Fibroblast of lung (primary cell): ENCODE measurements at regions not wholly inside any gene's neighbourhood (a gene's known extent, or its start where the extent isn't known, plus 50 kb on each side); places are given as distances from the start of the nearest gene placed in this dataset.

Experiments
- DNase-seq, 2 donors: peaks; one replicate each; pipeline versions ENCODE4 v3.0.0 to v3.0.0-alpha.2; 2010; ENCODE audit warnings: low read depth in 2 of 2
- H2AFZ ChIP-seq: 2 replicates; pipeline ENCODE4 v1.5.1; 2012; ENCODE audit warnings: low read length, control low read depth, inconsistent platforms
- H3K27ac ChIP-seq: 2 replicates; pipeline ENCODE4 v1.5.1; 2011; ENCODE audit warnings: low read length, control low read depth; ENCODE audit not compliant: insufficient read depth
- H3K27me3 ChIP-seq: 2 replicates; pipeline ENCODE4 v1.5.1; 2011; ENCODE audit warnings: mild to moderate bottlenecking, low read length; ENCODE audit not compliant: control insufficient read depth, insufficient read depth
- H3K36me3 ChIP-seq: 2 replicates; pipeline ENCODE4 v1.5.1; 2011; ENCODE audit warnings: low read length; ENCODE audit not compliant: control insufficient read depth, insufficient read depth
- H3K4me1 ChIP-seq: 2 replicates; pipeline ENCODE4 v1.5.1; 2011; ENCODE audit warnings: low read length; ENCODE audit not compliant: control insufficient read depth, insufficient read depth; ENCODE audit errors: extremely low read depth
- H3K4me2 ChIP-seq: 2 replicates; pipeline ENCODE4 v1.5.1; 2011; ENCODE audit warnings: low read length, control low read depth; ENCODE audit not compliant: insufficient read depth; ENCODE audit errors: extremely low read depth
- H3K4me3 ChIP-seq, 4 experiments: fragments of 200-600 bp in 1 of 4; sonication (generic) in 1 of 4; replicated peaks in 1 of 4; 2 replicates each; pipeline ENCODE4 v1.5.1; 2011 to 2016; ENCODE audit warnings: low read length in 4 of 4, low read depth in 3 of 4, mild to moderate bottlenecking in 3 of 4, control low read depth in 2 of 4, inconsistent platforms in 1 of 4, mixed read lengths in 1 of 4; ENCODE audit not compliant: insufficient read depth in 1 of 4; ENCODE audit errors: control extremely low read depth in 1 of 4
- H3K79me2 ChIP-seq: 2 replicates; pipeline ENCODE4 v1.5.1; 2012; ENCODE audit warnings: mild to moderate bottlenecking, low read length, inconsistent platforms; ENCODE audit not compliant: control insufficient read depth, insufficient read depth
- H3K9ac ChIP-seq: 2 replicates; pipeline ENCODE4 v1.5.1; 2011; ENCODE audit warnings: mild to moderate bottlenecking, low read length, control low read depth; ENCODE audit not compliant: insufficient read depth
- H3K9me3 ChIP-seq: 2 replicates; pipeline ENCODE4 v1.5.1; 2012; ENCODE audit warnings: low read depth, low read length; ENCODE audit not compliant: control insufficient read depth, insufficient read depth
- H4K20me1 ChIP-seq: 2 replicates; pipeline ENCODE4 v1.5.1; 2011; ENCODE audit warnings: low read length; ENCODE audit not compliant: control insufficient read depth, insufficient read depth; ENCODE audit errors: extremely low read depth
- EZH2 ChIP-seq: IDR thresholded peaks from 2 replicates; pipeline ENCODE4 v1.5.1; 2012; ENCODE audit warnings: low read length, control low read depth, mild to moderate bottlenecking; ENCODE audit errors: missing control alignments
- TF ChIP-seq, protein P1 (sequence below), 2 donors: IDR thresholded peaks in 1 of 2; conservative IDR thresholded peaks in 1 of 2; 1 replicate in 1 of 2; 2 replicates in 1 of 2; pipeline ENCODE4 v1.5.1; 2011 to 2012; ENCODE audit warnings: low read length in 2 of 2, control low read depth in 1 of 2, inconsistent platforms in 1 of 2, low read depth in 1 of 2, mild to moderate bottlenecking in 1 of 2

- H3K27me3 ChIP-seq, result no peaks in the 10 kb centered on the region
- no peak overlapping the region for H3K4me3 ChIP-seq
- DNase-seq, result no peak
- no peaks in the 10 kb centered on the region for H3K79me2 ChIP-seq
- no peaks in the 10 kb centered on the region for H4K20me1 ChIP-seq
- H3K9me3 ChIP-seq, result no peaks in the 10 kb centered on the region
- H3K9ac ChIP-seq, result no peak overlapping the region
- no peaks in the 10 kb centered on the region for H3K36me3 ChIP-seq
- no peaks in the 10 kb centered on the region for H3K4me1 ChIP-seq
- no peak overlapping the region for H2AFZ ChIP-seq
- TF ChIP-seq EZH2, result no peak
- TF ChIP-seq, protein P1, sequence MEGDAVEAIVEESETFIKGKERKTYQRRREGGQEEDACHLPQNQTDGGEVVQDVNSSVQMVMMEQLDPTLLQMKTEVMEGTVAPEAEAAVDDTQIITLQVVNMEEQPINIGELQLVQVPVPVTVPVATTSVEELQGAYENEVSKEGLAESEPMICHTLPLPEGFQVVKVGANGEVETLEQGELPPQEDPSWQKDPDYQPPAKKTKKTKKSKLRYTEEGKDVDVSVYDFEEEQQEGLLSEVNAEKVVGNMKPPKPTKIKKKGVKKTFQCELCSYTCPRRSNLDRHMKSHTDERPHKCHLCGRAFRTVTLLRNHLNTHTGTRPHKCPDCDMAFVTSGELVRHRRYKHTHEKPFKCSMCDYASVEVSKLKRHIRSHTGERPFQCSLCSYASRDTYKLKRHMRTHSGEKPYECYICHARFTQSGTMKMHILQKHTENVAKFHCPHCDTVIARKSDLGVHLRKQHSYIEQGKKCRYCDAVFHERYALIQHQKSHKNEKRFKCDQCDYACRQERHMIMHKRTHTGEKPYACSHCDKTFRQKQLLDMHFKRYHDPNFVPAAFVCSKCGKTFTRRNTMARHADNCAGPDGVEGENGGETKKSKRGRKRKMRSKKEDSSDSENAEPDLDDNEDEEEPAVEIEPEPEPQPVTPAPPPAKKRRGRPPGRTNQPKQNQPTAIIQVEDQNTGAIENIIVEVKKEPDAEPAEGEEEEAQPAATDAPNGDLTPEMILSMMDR (conservative IDR thresholded peaks at IDR 0.05 in 1 of 2, IDR thresholded peaks at IDR 0.05 in 1 of 2; ENCODE audit: low read depth in 1 of 2, low read length in 2 of 2), result no peak
- H3K27ac ChIP-seq, result no peak overlapping the region
- H3K4me2 ChIP-seq, result no peak overlapping the region
Observed at GRCh38 chr14:58785701-58786100, 147.9 kb downstream of the DACT1 start.

DNA sequence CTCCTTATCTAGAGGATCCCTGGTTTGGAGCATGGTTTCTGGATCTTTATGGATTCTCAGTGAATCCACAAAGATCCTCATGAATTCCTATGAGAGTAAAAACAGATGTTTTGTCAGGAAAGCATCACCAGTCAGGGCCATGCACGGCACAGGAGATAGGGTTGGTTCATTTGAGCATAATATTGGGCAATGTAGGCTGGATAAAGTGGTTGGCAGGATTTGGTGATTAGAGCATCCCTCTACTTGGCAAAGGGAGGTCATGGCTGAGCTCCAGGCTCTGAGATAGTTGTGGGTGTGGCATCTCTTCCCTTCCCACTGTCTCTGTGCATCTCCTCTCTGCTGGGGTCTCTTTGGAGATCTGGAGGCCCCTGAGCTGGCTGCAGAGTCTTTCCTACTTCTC lies 149.8 kb downstream of the DACT1 start:
- no peak overlapping the region for H3K4me3 ChIP-seq
- H3K9me3 ChIP-seq, result no peaks in the 10 kb centered on the region
- H3K36me3 ChIP-seq, result no peaks in the 10 kb centered on the region
- H3K27me3 ChIP-seq, result no peaks in the 10 kb centered on the region
- no peak overlapping the region for H2AFZ ChIP-seq
- no peaks in the 10 kb centered on the region for H3K79me2 ChIP-seq
- no peak overlapping the region for H3K4me2 ChIP-seq
- no peak overlapping the region for H3K9ac ChIP-seq
- no peak for TF ChIP-seq EZH2
- TF ChIP-seq, protein P1 (conservative IDR thresholded peaks at IDR 0.05 in 1 of 2, IDR thresholded peaks at IDR 0.05 in 1 of 2; ENCODE audit: low read depth in 1 of 2, low read length in 2 of 2), result no peak
- no peaks in the 10 kb centered on the region for H4K20me1 ChIP-seq
- no peaks in the 10 kb centered on the region for H3K4me1 ChIP-seq
- H3K27ac ChIP-seq, result no peak overlapping the region
- no peak for DNase-seq

GRCh38 chr14:58788655-58789503 lies 151.1 kb downstream of the DACT1 start:
- H3K4me2 ChIP-seq, result no peak overlapping the region
- no peak overlapping the region for H2AFZ ChIP-seq
- H3K9ac ChIP-seq, result no peak overlapping the region
- H3K79me2 ChIP-seq, result no peaks in the 10 kb centered on the region
- no peaks in the 10 kb centered on the region for H3K27me3 ChIP-seq
- TF ChIP-seq, protein P1 (conservative IDR thresholded peaks at IDR 0.05 in 1 of 2, IDR thresholded peaks at IDR 0.05 in 1 of 2; ENCODE audit: low read depth in 1 of 2, low read length in 2 of 2), result no peak
- TF ChIP-seq EZH2, result no peak
- H3K4me3 ChIP-seq, result no peak overlapping the region
- no peak overlapping the region for H3K27ac ChIP-seq
- H4K20me1 ChIP-seq, result no peaks in the 10 kb centered on the region
- DNase-seq, result no peak
- H3K9me3 ChIP-seq, result no peaks in the 10 kb centered on the region
- H3K4me1 ChIP-seq, result no peaks in the 10 kb centered on the region
- H3K36me3 ChIP-seq, result no peaks in the 10 kb centered on the region
